Activated naive CD4-positive, alpha-beta T cell treated with anti-CD3 and anti-CD28 coated beads, Interleukin-2, amount 50 U/mL, for 72 hours (primary cell): ENCODE measurements at regions not wholly inside any gene's neighbourhood (a gene's known extent, or its start where the extent isn't known, plus 50 kb on each side); places are given as distances from the start of the nearest gene placed in this dataset.

Experiments
- ATAC-seq, 2 donors: fragments of 150-1000 bp; cut with Tn5 transposase; 2 replicates each; pipeline ENCODE4 v1.10.0; 2021; ENCODE audit warnings: mild to moderate bottlenecking in 2 of 2, moderate library complexity in 2 of 2
- DNase-seq, 2 donors: peaks; one replicate each; pipeline ENCODE4 v3.0.0; 2021 to 2022; ENCODE audit warnings: low spot score in 2 of 2
- H3K27ac Mint-ChIP-seq, 2 donors: one replicate each; pipeline ENCODE4 v1.8.0; 2022; ENCODE audit warnings: mild to moderate bottlenecking in 2 of 2, mixed read lengths in 2 of 2
- H3K36me3 Mint-ChIP-seq, 2 donors: one replicate each; pipeline ENCODE4 v1.8.0; 2022; ENCODE audit warnings: mixed read lengths in 2 of 2
- H3K9me3 Mint-ChIP-seq, 2 donors: one replicate each; pipeline ENCODE4 v1.8.0; 2022; ENCODE audit warnings: mixed read lengths in 2 of 2

GRCh38 chr5:56319526-56320181, 86.5 kb upstream of the ANKRD55 start:
- peak in 1 of 2 donors; percentile 18 for ATAC-seq
- Mint-ChIP-seq H3K36me3 (no peaks in the 10 kb centered on the region), H3K9me3 (no peaks in the 10 kb centered on the region), H3K27ac (peak overlapping the region in 1 of 2 donors; percentile 70)
- no peak for DNase-seq

DNA sequence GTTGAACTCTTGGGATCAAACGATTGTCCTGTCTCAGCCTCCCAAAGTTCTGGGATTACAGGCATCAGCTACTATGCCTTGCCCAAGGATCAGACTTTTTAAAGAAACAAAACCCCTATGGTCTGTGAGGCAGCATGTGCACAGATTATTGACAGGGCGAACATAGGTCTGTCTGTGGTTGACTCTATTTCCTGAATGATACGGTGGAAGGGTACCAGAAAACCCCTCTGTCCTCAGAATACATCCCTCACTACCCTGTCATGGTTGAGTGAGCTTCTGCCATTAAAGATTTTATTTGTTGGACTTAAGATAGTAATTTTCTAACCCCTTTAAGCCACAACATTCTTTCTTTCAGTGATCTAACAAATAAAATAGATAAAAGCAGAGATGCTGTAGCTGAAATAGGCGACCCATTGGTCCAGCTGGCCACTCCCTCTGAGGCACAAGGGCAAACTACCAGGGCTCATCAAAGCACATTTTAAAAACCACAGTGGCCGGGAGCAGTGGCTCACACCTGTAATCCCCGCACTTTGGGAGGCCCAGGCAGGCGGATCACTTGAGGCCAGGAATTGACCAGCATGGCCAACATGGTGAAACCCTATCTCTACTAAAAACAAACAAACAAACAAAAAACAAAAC, 84.9 kb upstream of the ANKRD55 start:
- Mint-ChIP-seq H3K27ac (no peak overlapping the region), H3K36me3 (no peaks in the 10 kb centered on the region), H3K9me3 (no peaks in the 10 kb centered on the region)
- DNase-seq (no peak), ATAC-seq (no peak)

GRCh38 chr5:56316299-56316994, 83.3 kb upstream of the ANKRD55 start:
- no peaks in the 10 kb centered on the region for H3K9me3 Mint-ChIP-seq
- H3K36me3 Mint-ChIP-seq: no peaks in the 10 kb centered on the region
- H3K27ac Mint-ChIP-seq: no peak overlapping the region
- no peak for DNase-seq
- ATAC-seq: no peak

GRCh38 chr5:56314529-56314928, 81.4 kb upstream of the ANKRD55 start:
- Mint-ChIP-seq H3K27ac (no peak overlapping the region), H3K9me3 (peaks cover 4 to 7% of the 10 kb centered on the region in 2 donors), H3K36me3 (peaks cover 0 to 5% of the 10 kb centered on the region in 2 donors)
- peak in 1 of 2 donors; percentile 45 for ATAC-seq
- no peak for DNase-seq

DNA sequence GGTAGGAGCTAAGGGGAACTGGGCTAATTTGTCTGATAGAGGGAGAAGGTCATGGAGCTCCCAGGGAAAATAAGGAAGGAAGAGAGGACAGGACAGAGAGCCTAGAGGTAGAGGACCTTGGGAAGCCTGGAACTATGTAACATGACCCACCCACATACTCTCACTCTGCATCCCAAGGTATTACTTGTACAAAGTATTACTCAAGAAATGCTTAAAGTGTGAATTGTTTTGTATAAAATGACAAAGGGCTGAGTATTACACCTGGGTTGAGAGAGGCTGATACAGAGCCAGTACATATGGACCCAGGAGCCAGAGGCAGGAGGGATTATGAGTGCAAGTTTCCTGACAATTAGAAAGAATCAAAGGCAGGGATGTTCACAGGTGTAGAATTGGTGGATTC, 80.5 kb upstream of the ANKRD55 start:
- Mint-ChIP-seq H3K9me3 (peaks cover 4 to 14% of the 10 kb centered on the region in 2 donors), H3K36me3 (peaks cover 0 to 5% of the 10 kb centered on the region in 2 donors), H3K27ac (peak overlapping the region in 1 of 2 donors; percentile 61)
- no peak for DNase-seq
- peak in 1 of 2 donors; percentile 43 for ATAC-seq

DNA sequence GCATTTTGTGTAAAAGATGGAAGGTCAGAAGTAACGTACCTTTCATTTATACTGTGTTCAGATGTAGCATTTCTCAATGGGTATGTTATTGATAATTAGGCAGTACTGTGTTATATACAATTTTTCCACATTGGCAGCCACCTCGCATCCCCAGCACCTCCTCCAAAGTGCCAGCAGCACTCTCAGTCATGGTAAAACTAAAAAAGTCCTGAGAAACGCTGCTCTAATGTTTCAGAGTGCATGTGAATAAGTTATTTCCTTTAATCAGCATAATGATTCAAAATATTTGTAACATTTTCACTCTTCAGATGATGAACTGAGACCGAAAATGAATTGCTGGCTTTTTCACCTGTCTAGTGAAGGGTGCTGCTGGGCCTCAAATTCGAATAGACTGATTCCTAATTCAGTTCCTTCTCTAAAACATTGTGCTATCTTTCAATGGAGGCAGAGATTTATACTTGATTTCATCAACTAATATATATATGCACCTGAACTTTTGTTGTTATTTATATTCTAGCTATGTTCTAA, 79.9 kb upstream of the ANKRD55 start:
- Mint-ChIP-seq H3K27ac (peak overlapping the region in 1 of 2 donors; percentile 61), H3K9me3 (peaks cover 4 to 14% of the 10 kb centered on the region in 2 donors), H3K36me3 (peaks cover 0 to 5% of the 10 kb centered on the region in 2 donors)
- peak; percentile 39 to 85 for ATAC-seq
- DNase-seq: no peak

DNA sequence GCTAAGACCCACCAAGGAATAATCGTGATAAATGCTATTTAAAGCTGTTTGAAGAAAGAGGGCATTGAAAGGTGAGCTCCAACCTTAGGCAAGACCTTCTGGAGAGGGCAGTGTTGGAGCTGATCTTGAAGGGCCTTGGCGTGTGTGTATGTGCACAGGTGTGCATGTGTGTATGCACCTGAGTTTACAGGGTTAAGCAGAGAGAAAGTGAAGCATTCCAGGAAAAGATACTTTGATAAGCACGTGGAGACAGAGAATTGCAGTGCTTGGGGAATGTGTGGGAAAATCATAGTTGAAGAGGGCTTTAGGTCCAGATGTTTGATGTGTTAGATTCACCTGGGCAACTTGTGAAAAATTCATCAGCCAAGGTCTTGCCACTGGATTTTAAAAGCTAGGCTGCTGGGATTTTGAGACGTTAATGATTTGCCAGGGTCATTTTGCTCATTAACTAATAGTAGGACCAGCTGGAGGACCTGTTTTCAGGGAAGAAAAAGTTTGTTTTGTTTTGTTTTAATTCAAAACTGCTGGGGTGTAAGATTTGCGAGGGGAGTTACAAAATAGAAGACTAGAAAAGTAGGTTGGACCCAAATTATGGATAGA, 78.3 kb upstream of the ANKRD55 start:
- DNase-seq: no peak
- ATAC-seq: no peak
- H3K9me3 Mint-ChIP-seq: peaks cover 4 to 17% of the 10 kb centered on the region in 2 donors
- no peak overlapping the region for H3K27ac Mint-ChIP-seq
- H3K36me3 Mint-ChIP-seq: peaks cover 0 to 10% of the 10 kb centered on the region in 2 donors

GRCh38 chr5:56310711-56311204, 77.6 kb upstream of the ANKRD55 start:
- DNase-seq (no peak), ATAC-seq (no peak)
- no peak overlapping the region for H3K27ac Mint-ChIP-seq
- peaks cover 8 to 23% of the 10 kb centered on the region in 2 donors for H3K9me3 Mint-ChIP-seq
- H3K36me3 Mint-ChIP-seq: peaks cover 0 to 16% of the 10 kb centered on the region in 2 donors

- H3K9me3 Mint-ChIP-seq: peaks cover 8 to 26% of the 10 kb centered on the region in 2 donors
- peaks cover 0 to 20% of the 10 kb centered on the region in 2 donors for H3K36me3 Mint-ChIP-seq
- ATAC-seq (no peak), DNase-seq (no peak)
- H3K27ac Mint-ChIP-seq: no peak overlapping the region
Observed at GRCh38 chr5:56309262-56309826, 76.2 kb upstream of the ANKRD55 start.

DNA sequence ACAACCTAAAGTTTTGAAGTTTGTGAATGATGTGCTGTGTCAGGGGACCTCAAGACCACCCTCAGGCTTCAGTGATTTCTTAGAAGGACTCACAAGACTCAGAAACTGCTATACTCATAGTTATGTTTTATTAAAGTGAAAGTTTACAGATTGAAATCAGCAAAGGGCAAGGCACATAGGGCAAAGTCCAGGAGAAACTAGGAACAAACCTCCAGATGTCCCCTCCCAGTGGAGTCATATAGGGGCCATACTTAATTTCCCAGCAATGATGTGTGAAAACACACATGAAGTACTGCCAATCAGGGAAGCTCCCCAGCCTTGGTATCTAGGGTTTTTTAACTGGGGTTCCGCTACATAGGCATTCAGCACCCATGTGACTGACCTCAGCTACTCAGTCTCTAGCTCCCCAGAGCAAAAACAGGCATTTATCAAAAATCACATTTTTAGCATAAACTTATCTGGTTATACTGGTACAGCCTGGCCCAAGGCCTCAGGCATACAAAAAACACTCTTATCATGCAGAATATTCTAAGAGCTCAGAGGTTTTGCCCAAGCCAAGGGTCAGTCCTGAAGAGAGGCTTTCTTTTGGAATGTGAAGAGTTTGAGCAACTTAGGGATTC, 74.7 kb upstream of the ANKRD55 start:
- Mint-ChIP-seq H3K9me3 (peaks cover 8 to 26% of the 10 kb centered on the region in 2 donors), H3K27ac (no peak overlapping the region), H3K36me3 (peaks cover 0 to 20% of the 10 kb centered on the region in 2 donors)
- ATAC-seq: no peak
- DNase-seq: no peak

- no peak overlapping the region for H3K27ac Mint-ChIP-seq
- ATAC-seq (no peak), DNase-seq (no peak)
- H3K36me3 Mint-ChIP-seq: peaks cover 0 to 20% of the 10 kb centered on the region in 2 donors
- peaks cover 8 to 26% of the 10 kb centered on the region in 2 donors for H3K9me3 Mint-ChIP-seq
Observed at GRCh38 chr5:56306433-56307150, 73.5 kb upstream of the ANKRD55 start.

- ATAC-seq (no peak), DNase-seq (no peak)
- peaks cover 0 to 20% of the 10 kb centered on the region in 2 donors for H3K36me3 Mint-ChIP-seq
- H3K27ac Mint-ChIP-seq: no peak overlapping the region
- H3K9me3 Mint-ChIP-seq: peaks cover 8 to 26% of the 10 kb centered on the region in 2 donors
Observed at GRCh38 chr5:56305001-56305950, 72.1 kb upstream of the ANKRD55 start.

- peaks cover 3 to 13% of the 10 kb centered on the region in 2 donors for H3K9me3 Mint-ChIP-seq
- no peak for ATAC-seq
- no peak overlapping the region for H3K27ac Mint-ChIP-seq
- DNase-seq: no peak
- peaks cover 0 to 14% of the 10 kb centered on the region in 2 donors for H3K36me3 Mint-ChIP-seq
Observed at GRCh38 chr5:56303511-56303910, 70.4 kb upstream of the ANKRD55 start.

DNA sequence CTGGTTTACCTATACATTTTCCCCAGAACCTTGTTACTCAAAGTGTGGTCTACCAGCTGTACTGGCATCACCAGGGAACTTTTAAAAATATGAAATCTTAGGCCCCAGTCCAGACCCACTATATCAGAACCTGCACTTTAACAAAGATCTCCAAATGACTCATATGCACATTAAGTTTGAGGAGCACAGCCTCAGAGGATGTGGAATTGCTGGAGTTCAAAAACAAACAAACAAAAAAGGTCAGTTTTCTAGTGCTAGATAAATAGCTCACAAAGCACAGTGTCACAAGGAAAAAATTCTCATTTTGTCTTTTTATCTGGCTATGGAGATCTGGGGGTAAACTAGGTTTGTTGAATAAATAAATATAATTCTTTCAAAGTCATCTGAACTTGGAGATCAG, 68.9 kb upstream of the ANKRD55 start:
- Mint-ChIP-seq H3K9me3 (peaks cover 3 to 13% of the 10 kb centered on the region in 2 donors), H3K36me3 (peaks cover 0 to 14% of the 10 kb centered on the region in 2 donors), H3K27ac (no peak overlapping the region)
- ATAC-seq: no peak
- DNase-seq: no peak
